GM21786 (cell line): ENCODE measurements at regions not wholly inside any gene's neighbourhood (a gene's known extent, or its start where the extent isn't known, plus 50 kb on each side); places are given as distances from the start of the nearest gene placed in this dataset.

Experiments
- ATAC-seq: cut with Tn5 transposase; IDR thresholded peaks from one replicate; pipeline ENCODE4 v1.9.1; 2021; ENCODE audit not compliant: unreplicated experiment

DNA sequence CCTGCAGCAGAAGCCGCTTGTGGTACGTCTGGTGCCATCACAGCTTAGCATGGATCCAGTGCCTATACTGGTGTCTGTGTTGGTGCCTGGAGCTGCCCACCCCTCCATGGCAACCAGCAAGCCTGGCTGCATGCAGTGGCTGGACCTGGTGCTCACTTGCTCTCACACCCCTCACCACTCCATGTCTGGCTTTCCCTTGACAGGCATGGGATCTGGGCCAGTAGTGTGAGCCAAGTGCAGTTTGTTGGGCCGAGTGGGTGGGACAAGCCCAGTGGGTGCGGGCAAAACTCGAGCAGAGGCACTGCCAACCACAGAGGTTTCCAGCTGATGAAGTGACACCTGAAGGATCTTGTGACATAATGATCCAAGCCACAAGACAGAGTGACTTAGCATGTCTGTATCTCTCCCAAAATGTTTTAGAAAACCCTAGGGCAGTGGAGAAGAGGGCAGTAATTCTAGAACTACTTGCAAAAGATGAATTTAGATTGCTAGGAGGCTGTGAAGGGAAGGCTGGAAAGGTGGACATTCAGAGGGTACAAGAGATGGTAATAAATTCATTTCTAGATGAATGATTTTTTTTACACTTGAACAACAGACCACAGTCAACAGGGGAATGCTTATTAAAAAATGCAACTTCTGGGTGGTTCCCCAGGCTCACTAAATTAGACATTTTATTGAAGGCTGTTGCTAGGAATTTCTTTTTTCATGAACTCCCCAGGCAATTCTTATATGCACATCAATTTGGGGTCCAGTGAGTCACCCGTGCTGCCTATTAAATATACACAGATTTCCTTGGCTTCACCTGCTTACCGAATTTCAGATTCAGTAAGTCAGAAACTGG is 660.3 kb downstream of the TLR4 start:
- ATAC-seq: peak; percentile 45

GRCh38 chr9:118366228-118366627 is 662.0 kb downstream of the TLR4 start:
- ATAC-seq: no peak

GRCh38 chr9:118367383-118367782 is 663.2 kb downstream of the TLR4 start:
- ATAC-seq: peak; percentile 37

- ATAC-seq: no peak
Observed at GRCh38 chr9:118384531-118385100, 680.4 kb downstream of the TLR4 start.

DNA sequence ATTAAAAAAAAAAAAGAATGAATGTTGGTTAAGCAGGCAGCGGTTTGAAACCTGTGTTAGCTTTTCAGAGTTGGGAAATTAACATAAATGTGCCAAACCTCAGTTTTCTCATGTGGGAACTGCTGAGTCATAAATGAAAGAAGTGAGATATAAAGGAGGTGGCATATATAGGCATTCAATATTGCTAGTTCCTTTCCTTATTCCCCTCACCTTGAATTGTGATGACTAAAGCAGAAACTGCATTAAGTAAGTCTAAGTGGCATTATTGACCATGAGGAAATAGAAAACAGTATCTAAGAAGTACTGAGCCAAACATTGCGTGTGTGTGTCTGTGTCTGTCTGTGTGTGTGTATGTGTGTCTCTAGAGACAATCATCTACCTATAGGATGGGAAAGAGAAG is 691.2 kb downstream of the TLR4 start:
- peak; percentile 83 for ATAC-seq

GRCh38 chr9:118401546-118401945 is 697.3 kb downstream of the TLR4 start:
- ATAC-seq: no peak

DNA sequence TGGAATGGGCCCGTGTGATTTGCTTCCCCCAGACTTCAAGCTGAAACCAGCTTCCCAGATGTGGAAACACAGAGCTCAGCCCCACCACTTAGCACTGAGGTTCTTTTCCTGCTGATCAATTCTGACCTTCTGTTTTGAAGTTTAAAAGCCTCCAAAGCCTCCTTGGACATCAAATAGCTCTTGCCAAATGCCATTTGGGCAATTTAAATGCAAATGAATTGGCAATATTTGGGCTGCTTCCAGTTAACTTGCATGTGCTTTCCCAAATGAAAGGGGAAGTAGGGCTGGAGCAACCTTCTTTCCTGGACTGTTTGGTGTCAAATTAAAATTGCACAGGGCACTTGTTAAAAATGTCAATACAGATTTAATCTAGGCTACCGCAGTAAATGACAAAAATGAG is 710.5 kb downstream of the TLR4 start:
- no peak for ATAC-seq

DNA sequence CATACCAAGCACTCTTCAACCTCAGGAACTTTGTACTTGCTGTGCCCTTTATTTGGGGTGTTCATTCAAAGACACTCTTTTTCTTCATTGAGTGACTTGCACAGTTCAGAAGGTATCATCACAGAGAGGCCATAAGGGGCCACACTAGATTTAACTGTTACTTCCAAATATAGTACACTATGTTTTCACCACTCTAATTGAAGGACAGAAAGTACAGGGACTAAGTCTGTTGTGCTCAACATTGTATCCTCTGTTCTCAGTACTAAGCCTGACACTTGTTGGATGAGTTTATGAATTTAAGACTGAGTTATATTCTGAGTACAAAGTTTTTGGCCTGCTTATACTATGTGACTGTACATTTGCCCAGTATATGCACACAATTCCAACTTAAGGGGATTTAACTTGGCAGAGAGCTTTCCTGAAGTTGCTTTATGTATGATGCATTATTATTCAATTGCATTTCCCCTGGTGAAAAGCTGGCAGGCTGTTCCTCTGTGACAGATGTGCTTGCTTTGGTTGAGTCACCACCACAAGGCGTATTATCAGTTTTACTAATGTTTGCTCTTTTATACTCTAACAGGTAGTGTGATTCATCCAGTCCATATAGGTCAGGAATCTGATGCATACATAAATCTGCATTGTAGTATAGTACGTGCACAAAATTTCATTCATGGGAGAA is 714.8 kb downstream of the TLR4 start:
- ATAC-seq: no peak

- ATAC-seq: no peak
Observed at GRCh38 chr9:118419676-118420075, 715.5 kb downstream of the TLR4 start.

DNA sequence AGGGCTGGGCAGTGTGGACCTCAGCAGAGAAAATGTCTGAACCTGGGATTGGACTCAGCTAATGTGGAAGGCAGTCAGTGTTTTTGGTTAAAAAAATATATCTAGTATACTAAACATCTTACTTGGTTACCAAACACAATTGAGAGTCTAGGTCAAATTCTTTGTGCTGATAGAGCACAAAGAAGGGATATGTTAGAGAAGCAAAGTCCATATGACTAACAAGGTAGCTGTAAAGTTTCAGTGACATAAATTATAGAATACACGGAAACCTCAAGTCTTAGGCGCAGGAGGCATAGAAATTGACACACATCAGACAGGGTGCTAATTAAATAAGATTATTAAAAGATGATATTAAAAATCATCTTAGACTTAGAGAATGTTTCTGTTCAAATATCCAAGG is 718.3 kb downstream of the TLR4 start:
- ATAC-seq: no peak

- no peak for ATAC-seq
Observed at GRCh38 chr9:118423021-118423420, 718.8 kb downstream of the TLR4 start.

DNA sequence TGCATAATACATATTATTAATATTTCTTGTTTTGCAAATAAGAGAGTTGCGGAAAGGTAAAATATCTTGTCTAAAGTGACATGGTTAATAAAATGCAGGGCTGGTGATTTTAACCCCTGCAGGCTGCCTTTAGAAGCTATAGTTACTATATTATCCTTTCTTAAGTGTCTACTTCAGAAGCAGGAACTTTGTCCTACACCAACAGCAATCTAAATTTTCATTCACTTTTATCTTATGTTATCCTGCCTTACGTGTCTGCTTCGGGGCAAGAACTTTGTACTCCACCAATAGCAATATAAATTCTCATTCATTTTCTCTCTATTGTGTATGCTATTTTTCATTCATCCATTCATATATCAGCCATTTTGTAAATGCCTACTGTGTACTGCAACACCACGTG is 719.5 kb downstream of the TLR4 start:
- ATAC-seq: no peak

DNA sequence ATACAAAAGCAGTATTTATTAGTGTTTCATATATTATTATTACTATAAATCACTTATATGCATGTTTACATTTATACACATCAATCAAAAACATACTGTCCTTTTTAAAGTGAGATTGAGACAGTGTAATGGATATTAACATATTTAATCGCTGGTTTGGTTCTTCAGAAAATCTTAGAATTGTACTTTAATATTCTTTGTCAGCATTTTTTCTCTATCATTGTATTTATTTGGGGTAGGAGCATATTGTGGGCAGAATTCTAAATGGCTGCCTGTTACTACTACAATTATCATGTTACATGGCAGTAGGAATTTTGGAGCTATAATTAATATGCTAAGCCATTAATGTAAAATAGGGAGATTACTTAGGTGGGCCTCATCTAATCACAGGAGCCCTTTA is 722.6 kb downstream of the TLR4 start:
- ATAC-seq: no peak

GRCh38 chr9:118438810-118439209 is 734.6 kb downstream of the TLR4 start:
- no peak for ATAC-seq

GRCh38 chr9:118439441-118439840 is 735.2 kb downstream of the TLR4 start:
- no peak for ATAC-seq

- ATAC-seq: no peak
Observed at GRCh38 chr9:118444403-118444802, 740.2 kb downstream of the TLR4 start.

- ATAC-seq: no peak
Observed at GRCh38 chr9:118446943-118447639, 742.9 kb downstream of the TLR4 start.

DNA sequence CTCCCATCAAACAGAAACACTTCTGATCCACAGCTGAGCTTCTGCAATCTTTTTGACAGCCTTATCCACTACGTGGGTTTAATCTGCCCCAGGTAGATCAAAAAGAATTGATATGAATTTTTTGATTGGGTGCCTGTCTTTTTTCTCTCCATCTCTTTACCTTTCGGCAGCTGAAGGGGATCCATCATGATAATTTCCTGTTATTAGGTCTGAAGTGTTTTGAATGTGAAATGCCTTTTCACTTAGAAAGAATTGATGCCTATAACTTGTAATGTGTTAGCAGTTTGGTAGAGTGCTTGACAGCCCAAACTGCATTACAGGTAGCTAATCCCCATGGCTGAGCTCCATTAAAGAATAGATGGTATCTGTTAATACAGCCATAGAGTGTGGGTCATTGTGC is 745.4 kb downstream of the TLR4 start:
- no peak for ATAC-seq

- ATAC-seq: no peak
Observed at GRCh38 chr9:118455259-118455658, 751.1 kb downstream of the TLR4 start.

- ATAC-seq: no peak
Observed at GRCh38 chr9:118455788-118456187, 751.6 kb downstream of the TLR4 start.

DNA sequence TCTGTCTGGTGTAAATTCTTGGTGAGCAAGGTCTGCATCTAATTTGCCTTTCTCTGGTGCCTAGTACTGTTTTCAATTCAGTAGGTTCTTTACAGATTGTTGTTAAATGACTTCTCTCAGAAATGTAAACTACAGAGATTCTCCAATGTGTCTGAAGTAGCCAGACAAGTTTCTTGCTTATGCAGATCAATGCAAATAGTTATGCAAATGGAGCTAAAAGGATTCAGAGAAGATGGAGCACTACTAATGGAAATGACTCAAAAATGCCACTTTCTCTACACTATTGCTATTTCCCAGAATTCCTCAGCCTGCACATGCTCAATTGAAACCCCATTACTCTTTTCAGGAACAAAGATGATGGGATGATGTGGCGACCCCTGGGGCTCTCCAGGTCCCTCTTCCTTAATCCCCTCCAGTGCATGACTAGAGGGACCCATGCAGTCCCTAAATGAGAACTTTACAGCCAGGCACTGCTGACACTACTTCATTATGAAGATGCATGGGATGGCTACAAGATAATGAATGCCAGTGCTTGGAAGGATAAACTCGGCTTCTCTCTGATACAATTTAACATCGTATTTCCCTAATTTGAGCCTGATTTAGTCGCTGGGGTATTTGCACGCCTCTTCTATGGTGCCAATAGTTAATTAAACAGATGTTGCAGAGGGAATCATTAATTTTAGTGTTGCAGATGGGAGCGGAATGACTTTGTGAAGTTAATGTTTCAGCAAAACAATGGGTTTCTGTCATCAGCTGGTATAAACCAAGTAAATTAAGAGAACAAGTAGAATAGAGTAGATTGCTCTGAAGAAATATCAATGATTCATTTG is 753.2 kb downstream of the TLR4 start:
- no peak for ATAC-seq
